Lung (tissue), 11 donors: ENCODE measurements at regions not wholly inside any gene's neighbourhood (a gene's known extent, or its start where the extent isn't known, plus 50 kb on each side); places are given as distances from the start of the nearest gene placed in this dataset.

ENCODE experiments used
- ATAC-seq: fragments of 200-7000 bp; cut with Tn5 transposase; one replicate; pipeline ENCODE4 v1.9.1; 2020; ENCODE audit warnings: moderate number of reproducible peaks; ENCODE audit not compliant: insufficient read depth, low FRiP score
- DNase-seq, 3 donors: peaks; one replicate each; pipeline ENCODE4 v3.0.0-alpha.2; 2013 to 2017
- H3K27ac ChIP-seq, 2 donors: one replicate each; pipeline ENCODE4 v1.5.1; 2013; ENCODE audit warnings: mild to moderate bottlenecking in 2 of 2, moderate library complexity in 2 of 2, control low read depth in 1 of 2, inconsistent platforms in 1 of 2, low read depth in 1 of 2, low read length in 1 of 2
- H3K27me3 ChIP-seq, 3 donors: one replicate each; pipeline ENCODE4 v1.5.1; 2013; ENCODE audit warnings: low read length in 2 of 3; ENCODE audit not compliant: control insufficient read depth in 3 of 3, insufficient read depth in 3 of 3
- H3K36me3 ChIP-seq, 4 donors: one replicate each; pipeline ENCODE4 v1.5.1; 2013; ENCODE audit warnings: low read length in 4 of 4, mild to moderate bottlenecking in 1 of 4, moderate library complexity in 1 of 4; ENCODE audit not compliant: control insufficient read depth in 4 of 4, insufficient read depth in 4 of 4
- H3K4me1 ChIP-seq, 5 donors: one replicate each; pipeline ENCODE4 v1.5.1; 2013; ENCODE audit warnings: low read length in 5 of 5, mild to moderate bottlenecking in 2 of 5, moderate library complexity in 1 of 5; ENCODE audit not compliant: control insufficient read depth in 5 of 5, insufficient read depth in 5 of 5
- H3K4me3 ChIP-seq: one replicate; pipeline ENCODE4 v1.5.1; 2013; ENCODE audit warnings: mild to moderate bottlenecking, control low read depth, moderate library complexity
- H3K9ac ChIP-seq, 2 donors: one replicate each; pipeline ENCODE4 v1.5.1; 2013; ENCODE audit warnings: low read length in 2 of 2, control low read depth in 1 of 2; ENCODE audit not compliant: insufficient read depth in 1 of 2
- H3K9me3 ChIP-seq, 4 donors: one replicate each; pipeline ENCODE4 v1.5.1; 2013; ENCODE audit warnings: low read length in 3 of 4, mild to moderate bottlenecking in 1 of 4, moderate library complexity in 1 of 4; ENCODE audit not compliant: control insufficient read depth in 4 of 4, insufficient read depth in 3 of 4
- CTCF ChIP-seq: IDR thresholded peaks from 2 replicates; pipeline ENCODE4 v1.5.1; 2012; ENCODE audit warnings: mild to moderate bottlenecking; ENCODE audit errors: control extremely low read depth, extremely low read depth
- WGBS, 2 donors: extraction: QIAGEN DNeasy Blood & Tissue Kit; methylation state at CpG; one replicate each; pipeline ENCODE4 v1.1.7; 2013; 5-methylcytosine and 5-hydroxymethylcytosine counted together
- donor health status: control.
- donor health status: control.
- donor health status: Bipolar disorder and iron deficiency.
- donor health status: healthy.
- donor health status: DM: yes; HTN: yes; CAD: no.

DNA sequence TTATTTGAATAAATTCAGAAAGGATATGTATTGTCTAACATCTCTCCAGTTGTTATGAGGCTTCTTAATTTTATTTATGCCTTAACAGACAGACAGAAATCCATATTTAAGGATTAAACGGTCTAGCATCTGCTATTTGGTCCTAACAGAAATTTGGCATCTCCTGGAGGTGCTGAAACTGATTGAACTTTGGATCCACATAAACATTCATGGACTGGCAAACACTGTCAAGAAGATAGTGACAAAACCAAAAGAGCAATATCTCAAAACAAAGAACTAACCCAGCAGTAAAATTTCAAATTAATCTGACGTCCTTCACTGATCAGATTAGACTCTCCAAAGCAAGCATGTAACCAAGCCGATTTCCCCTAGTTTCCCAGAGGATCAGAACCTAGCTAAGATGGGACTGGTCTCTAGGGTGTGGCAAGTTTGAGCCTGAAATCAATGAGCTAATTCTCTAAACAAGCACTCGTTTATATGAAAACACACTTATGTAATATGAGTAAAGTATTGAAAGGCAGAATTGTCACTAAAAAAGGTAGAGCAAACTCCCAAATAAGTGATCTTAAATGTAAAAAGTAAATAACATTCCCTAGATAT is 139.5 kb downstream of the NOL4 start:
- Histone ChIP-seq H3K27ac (no peak overlapping the region), H3K4me1 (no peaks in the 10 kb centered on the region), H3K4me3 (no peak overlapping the region), H3K27me3 (no peaks in the 10 kb centered on the region), H3K36me3 (no peaks in the 10 kb centered on the region), H3K9ac (no peak overlapping the region), H3K9me3 (no peaks in the 10 kb centered on the region)
- DNase-seq (no peak), ATAC-seq (no peak)
- WGBS, 2 donors: 71 to 82% methylated on average over 4 of the region's 4 CpGs
- no peak for TF ChIP-seq CTCF

DNA sequence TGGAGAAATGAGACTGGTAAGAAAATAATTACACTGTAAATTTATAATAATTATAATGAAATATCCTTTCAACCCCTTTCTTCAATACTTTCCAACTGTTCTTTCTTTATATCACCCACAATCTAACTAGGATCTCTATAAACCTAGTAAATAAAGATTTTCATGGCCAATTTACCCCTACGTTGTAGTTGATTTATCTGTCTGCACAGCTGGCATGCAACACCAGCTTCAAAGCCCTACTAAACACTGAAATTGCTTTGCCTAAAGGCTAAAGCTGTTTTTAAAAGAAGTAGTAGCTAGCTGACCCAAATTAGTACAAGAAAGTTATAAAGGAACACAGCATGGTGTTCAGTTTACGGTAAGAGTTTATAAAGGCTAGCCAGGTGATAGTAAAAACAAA is 140.1 kb downstream of the NOL4 start:
- Histone ChIP-seq H3K36me3 (no peaks in the 10 kb centered on the region), H3K27me3 (no peaks in the 10 kb centered on the region), H3K9me3 (no peaks in the 10 kb centered on the region), H3K27ac (no peak overlapping the region), H3K4me1 (no peaks in the 10 kb centered on the region), H3K9ac (no peak overlapping the region), H3K4me3 (no peak overlapping the region)
- DNase-seq: no peak
- 79 to 84% methylated on average over 2 of the region's 2 CpGs for WGBS, 2 donors
- no peak for ATAC-seq
- no peak for TF ChIP-seq CTCF

DNA sequence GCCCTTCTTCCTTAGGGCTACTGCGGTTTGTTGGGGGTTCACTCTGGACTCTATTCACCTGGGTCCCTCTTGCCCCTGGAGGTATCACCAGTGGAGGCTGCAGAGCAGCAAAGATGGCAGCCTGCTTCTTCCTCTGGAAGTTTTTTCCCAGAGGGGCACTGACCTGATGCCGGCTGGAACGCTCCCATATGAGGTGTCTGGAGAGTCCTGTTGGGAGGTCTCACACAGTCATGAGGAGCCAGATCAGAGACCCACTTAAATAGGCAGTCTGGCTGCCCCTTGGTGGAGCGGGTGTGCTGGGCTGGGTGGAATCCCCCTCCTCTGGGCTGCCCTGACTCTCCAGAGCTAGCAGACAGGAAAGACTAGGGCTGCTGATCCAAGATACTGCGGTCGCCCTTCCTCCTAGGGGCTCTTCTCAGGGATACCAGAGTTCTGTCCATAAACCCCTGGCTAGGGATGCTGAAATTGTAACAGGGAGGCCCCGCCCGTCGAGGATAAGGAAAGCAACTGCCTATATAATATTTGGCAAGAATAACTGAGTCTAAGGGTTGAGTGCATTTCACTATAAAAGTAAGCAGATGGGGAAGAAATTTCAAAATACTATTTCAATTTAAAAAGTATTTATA is 140.7 kb downstream of the NOL4 start:
- Histone ChIP-seq H3K4me3 (no peak overlapping the region), H3K4me1 (no peaks in the 10 kb centered on the region), H3K9ac (no peak overlapping the region), H3K9me3 (no peaks in the 10 kb centered on the region), H3K27ac (no peak overlapping the region), H3K36me3 (no peaks in the 10 kb centered on the region), H3K27me3 (no peaks in the 10 kb centered on the region)
- DNase-seq: no peak
- WGBS, 2 donors: 90 to 93% methylated on average over 9 of the region's 9 CpGs
- no peak for TF ChIP-seq CTCF
- no peak for ATAC-seq

DNA sequence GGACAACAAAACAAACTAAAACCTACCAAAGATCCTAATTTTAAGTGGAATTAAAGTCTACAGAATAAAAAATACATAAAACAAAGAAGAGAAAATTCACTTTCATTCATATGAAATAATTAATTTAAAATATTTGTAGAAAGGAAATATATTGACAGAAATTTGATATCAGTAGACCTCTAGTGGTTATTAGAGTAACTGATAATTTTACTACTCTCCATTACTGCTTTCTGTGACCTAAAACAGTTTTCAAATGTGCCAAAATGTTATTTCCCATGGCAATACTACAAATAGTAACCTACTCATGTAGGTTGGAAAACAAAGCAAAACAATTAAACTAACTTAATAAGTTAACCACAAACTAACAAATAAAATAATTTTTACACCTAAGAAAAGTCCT is 147.1 kb downstream of the NOL4 start:
- TF ChIP-seq CTCF: no peak
- no peaks in the 10 kb centered on the region for H3K36me3 ChIP-seq
- DNase-seq (no peak), ATAC-seq (no peak)
- H3K27me3 ChIP-seq: no peaks in the 10 kb centered on the region
- H3K9me3 ChIP-seq: no peaks in the 10 kb centered on the region
- no peak overlapping the region for H3K9ac ChIP-seq
- H3K4me3 ChIP-seq: no peak overlapping the region
- H3K27ac ChIP-seq: no peak overlapping the region
- H3K4me1 ChIP-seq: no peaks in the 10 kb centered on the region
